Small intestine (tissue), 7 donors: ENCODE measurements at regions not wholly inside any gene's neighbourhood (a gene's known extent, or its start where the extent isn't known, plus 50 kb on each side); places are given as distances from the start of the nearest gene placed in this dataset.

Source experiments
- DNase-seq, 2 donors: peaks; one replicate each; pipeline versions ENCODE4 v3.0.0 to v3.0.0-alpha.2; 2013
- FAIRE-seq: peaks from 2 replicates; lab custom pipeline; 2012; peaks lifted over from hg19 to GRCh38; lab: Jason Lieb, UNC
- H3K27ac ChIP-seq, 3 donors: one replicate each; pipeline ENCODE4 v1.5.1; 2013; ENCODE audit warnings: low read length in 2 of 3, mild to moderate bottlenecking in 2 of 3, control low read depth in 1 of 3, inconsistent platforms in 1 of 3, low read depth in 1 of 3, moderate library complexity in 1 of 3
- H3K27me3 ChIP-seq, 3 donors: one replicate each; pipeline ENCODE4 v1.6.1; 2013; ENCODE audit warnings: low read length in 3 of 3, inconsistent platforms in 1 of 3; ENCODE audit not compliant: control insufficient read depth in 3 of 3, insufficient read depth in 3 of 3
- H3K36me3 ChIP-seq, 3 donors: one replicate each; pipeline ENCODE4 v1.6.1; 2013; ENCODE audit warnings: low read length in 3 of 3, inconsistent platforms in 1 of 3, low read depth in 1 of 3, mild to moderate bottlenecking in 1 of 3, moderate library complexity in 1 of 3; ENCODE audit not compliant: control insufficient read depth in 3 of 3, insufficient read depth in 2 of 3
- H3K4me1 ChIP-seq, 3 donors: one replicate each; pipeline ENCODE4 v1.6.1; 2013; ENCODE audit warnings: low read length in 2 of 3, inconsistent platforms in 1 of 3, low read depth in 1 of 3, mild to moderate bottlenecking in 1 of 3, moderate library complexity in 1 of 3; ENCODE audit not compliant: control insufficient read depth in 3 of 3, insufficient read depth in 2 of 3
- H3K4me3 ChIP-seq, 3 donors: one replicate each; pipeline ENCODE4 v1.5.1; 2013; ENCODE audit warnings: low read length in 3 of 3, control low read depth in 1 of 3, inconsistent platforms in 1 of 3, low read depth in 1 of 3, mild to moderate bottlenecking in 1 of 3, moderate library complexity in 1 of 3
- H3K9me3 ChIP-seq, 2 donors: one replicate each; pipeline ENCODE4 v1.6.1; 2013; ENCODE audit warnings: low read depth in 1 of 2, low read length in 1 of 2; ENCODE audit not compliant: control insufficient read depth in 2 of 2, insufficient read depth in 1 of 2
- WGBS, 3 donors: extraction: QIAGEN DNeasy Blood & Tissue Kit; methylation state at CpG; one replicate each; pipeline ENCODE4 v1.1.7; 2013; 5-methylcytosine and 5-hydroxymethylcytosine counted together
- donor health status: healthy with polysubstance abuse.
- donor health status: control.
- donor health status: control.
- donor health status: Bipolar disorder and iron deficiency.
- donor health status: healthy.

- WGBS, 3 donors: 66 to 82% (median 66%) methylated on average over 2 of the region's 2 CpGs
- FAIRE-seq: no peak
- no peaks in the 10 kb centered on the region for H3K9me3 ChIP-seq
These were observed 640.7 kb downstream of the EDEM1 start for GRCh38 chr3:5828251-5828650.

GRCh38 chr3:5840056-5840455 is 652.5 kb downstream of the EDEM1 start:
- WGBS, 3 donors: 74 to 81% (median 78%) methylated on average over 3 of the region's 3 CpGs
- H3K27me3 ChIP-seq: no peaks in the 10 kb centered on the region
- DNase-seq (no peak), FAIRE-seq (no peak)
- no peaks in the 10 kb centered on the region for H3K36me3 ChIP-seq
- H3K27ac ChIP-seq: no peak overlapping the region
- H3K9me3 ChIP-seq: no peaks in the 10 kb centered on the region
- H3K4me3 ChIP-seq: no peak overlapping the region
- no peaks in the 10 kb centered on the region for H3K4me1 ChIP-seq

More at GRCh38 chr3:5828251-5828650, 640.7 kb downstream of the EDEM1 start:
- no peak overlapping the region for H3K4me3 ChIP-seq
- H3K27me3 ChIP-seq: no peaks in the 10 kb centered on the region
- no peaks in the 10 kb centered on the region for H3K36me3 ChIP-seq
- DNase-seq: no peak
- H3K27ac ChIP-seq: no peak overlapping the region
- H3K4me1 ChIP-seq: no peaks in the 10 kb centered on the region

DNA sequence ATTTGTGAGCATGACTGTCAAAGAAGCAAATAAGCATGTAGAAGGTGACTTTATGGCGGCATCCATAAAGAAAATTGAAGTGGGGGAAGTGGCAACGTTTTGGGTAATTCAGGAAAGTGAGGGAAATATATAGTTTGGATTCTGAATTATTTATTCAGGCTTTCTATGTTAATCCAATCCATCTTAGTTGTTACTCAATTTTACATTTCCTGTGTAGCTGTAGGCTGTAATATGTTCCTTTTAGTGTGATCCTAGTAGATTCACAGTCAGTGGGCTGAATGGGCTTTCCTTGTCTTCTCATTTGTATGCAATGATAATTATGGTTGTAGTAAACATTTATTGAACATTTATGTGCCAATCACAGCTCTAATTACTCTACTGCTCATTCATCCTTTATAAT is 654.1 kb downstream of the EDEM1 start:
- WGBS, 3 donors: 53 to 60% (median 56%) methylated on average over 2 of the region's 2 CpGs
- no peaks in the 10 kb centered on the region for H3K36me3 ChIP-seq
- no peaks in the 10 kb centered on the region for H3K9me3 ChIP-seq
- no peaks in the 10 kb centered on the region for H3K4me1 ChIP-seq
- H3K27me3 ChIP-seq: no peaks in the 10 kb centered on the region
- H3K27ac ChIP-seq: no peak overlapping the region
- H3K4me3 ChIP-seq: no peak overlapping the region
- DNase-seq (no peak), FAIRE-seq (no peak)

GRCh38 chr3:5846261-5846660 is 658.8 kb downstream of the EDEM1 start:
- DNase-seq (no peak), FAIRE-seq (no peak)
- H3K4me1 ChIP-seq: no peaks in the 10 kb centered on the region
- no peak overlapping the region for H3K27ac ChIP-seq
- H3K4me3 ChIP-seq: no peak overlapping the region
- no peaks in the 10 kb centered on the region for H3K27me3 ChIP-seq
- 63 to 78% (median 69%) methylated on average over 1 of the region's 1 CpG for WGBS, 3 donors
- no peaks in the 10 kb centered on the region for H3K36me3 ChIP-seq
- peaks cover 0 to 2% of the 10 kb centered on the region in 2 donors for H3K9me3 ChIP-seq

- Histone ChIP-seq H3K9me3 (no peaks in the 10 kb centered on the region), H3K27me3 (no peaks in the 10 kb centered on the region), H3K27ac (no peak overlapping the region), H3K4me1 (no peaks in the 10 kb centered on the region), H3K36me3 (no peaks in the 10 kb centered on the region), H3K4me3 (no peak overlapping the region)
- 48 to 52% (median 50%) methylated on average over 3 of the region's 3 CpGs for WGBS, 3 donors
- FAIRE-seq: no peak
- no peak for DNase-seq
These were observed 673.6 kb downstream of the EDEM1 start for GRCh38 chr3:5861151-5861550.

- no peak for DNase-seq
- WGBS, 3 donors: 89 to 93% (median 91%) methylated on average over 2 of the region's 2 CpGs
These were observed 687.4 kb downstream of the EDEM1 start for GRCh38 chr3:5874931-5875341.

DNA sequence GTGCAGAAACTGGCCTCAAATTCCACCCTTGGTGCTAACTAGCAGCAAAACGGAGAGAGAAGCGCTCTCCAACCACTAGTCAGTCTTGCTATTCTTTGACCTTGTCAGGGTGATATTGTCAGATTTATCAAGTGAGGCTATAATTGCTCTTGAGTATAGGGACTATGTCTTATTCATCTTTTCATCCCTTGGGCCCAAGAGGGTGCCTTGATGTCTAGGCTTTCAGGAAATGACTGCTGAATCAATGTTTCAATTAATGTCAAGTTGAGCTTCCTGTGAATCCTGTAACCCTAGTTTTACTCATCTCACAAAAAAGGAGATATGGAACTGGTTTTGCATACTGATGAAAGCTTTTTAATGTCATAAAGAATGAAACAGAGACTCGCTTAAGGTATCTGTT is 701.3 kb downstream of the EDEM1 start:
- Histone ChIP-seq H3K4me3 (no peak overlapping the region), H3K27ac (no peak overlapping the region), H3K4me1 (no peaks in the 10 kb centered on the region), H3K9me3 (no peaks in the 10 kb centered on the region), H3K27me3 (no peaks in the 10 kb centered on the region), H3K36me3 (no peaks in the 10 kb centered on the region)
- DNase-seq (no peak), FAIRE-seq (no peak)
- 88 to 91% (median 89%) methylated on average over 3 of the region's 3 CpGs for WGBS, 3 donors

More at GRCh38 chr3:5874931-5875341, 687.4 kb downstream of the EDEM1 start:
- H3K27me3 ChIP-seq: no peaks in the 10 kb centered on the region
- H3K4me3 ChIP-seq: no peak overlapping the region
- no peaks in the 10 kb centered on the region for H3K4me1 ChIP-seq
- H3K36me3 ChIP-seq: no peaks in the 10 kb centered on the region
- H3K27ac ChIP-seq: no peak overlapping the region
- H3K9me3 ChIP-seq: no peaks in the 10 kb centered on the region
- FAIRE-seq: no peak

DNA sequence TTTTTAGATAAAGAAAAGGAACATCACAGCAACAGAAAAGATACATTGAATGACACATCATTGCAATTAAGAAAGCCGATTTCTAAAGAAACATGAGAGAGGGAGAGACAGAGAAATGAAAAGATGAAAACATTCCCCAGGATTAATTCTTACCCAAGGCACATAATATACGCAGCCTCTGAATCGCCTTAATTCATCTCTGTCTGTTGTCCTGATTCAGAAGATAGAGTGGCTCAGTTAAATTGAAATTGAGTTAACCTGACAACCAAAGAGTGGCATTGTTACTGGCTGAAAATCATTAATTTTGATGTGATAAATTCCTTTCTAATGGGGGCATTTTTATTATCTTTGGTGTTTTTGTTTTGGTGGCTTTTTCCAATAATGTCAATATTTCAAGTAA is 701.9 kb downstream of the EDEM1 start:
- no peak overlapping the region for H3K4me3 ChIP-seq
- no peak overlapping the region for H3K27ac ChIP-seq
- 83 to 94% (median 86%) methylated on average over 3 of the region's 3 CpGs for WGBS, 3 donors
- no peaks in the 10 kb centered on the region for H3K9me3 ChIP-seq
- FAIRE-seq (no peak), DNase-seq (no peak)
- no peaks in the 10 kb centered on the region for H3K36me3 ChIP-seq
- H3K4me1 ChIP-seq: no peaks in the 10 kb centered on the region
- no peaks in the 10 kb centered on the region for H3K27me3 ChIP-seq

DNA sequence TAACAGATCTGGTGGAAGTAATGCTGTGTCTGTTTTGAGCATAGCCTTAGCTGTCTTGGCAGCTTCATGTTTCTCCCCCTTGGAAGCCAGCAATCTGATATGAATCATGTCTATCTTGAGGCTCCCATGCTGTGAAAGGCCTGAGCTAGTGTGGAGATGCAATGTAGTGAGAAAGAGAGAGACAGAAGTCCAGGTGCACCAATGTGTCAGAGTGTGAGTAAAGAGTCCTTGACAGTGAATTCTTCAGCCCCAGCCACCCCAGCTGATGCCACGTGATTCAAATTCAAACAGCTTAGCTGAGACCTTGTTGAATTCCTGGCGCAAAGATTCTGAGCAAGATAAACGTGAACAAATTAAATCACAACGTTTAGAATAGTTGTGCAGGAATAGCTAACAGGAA is 704.2 kb downstream of the EDEM1 start:
- Histone ChIP-seq H3K9me3 (no peaks in the 10 kb centered on the region), H3K4me3 (no peak overlapping the region), H3K4me1 (no peaks in the 10 kb centered on the region), H3K27ac (no peak overlapping the region), H3K27me3 (no peaks in the 10 kb centered on the region), H3K36me3 (no peaks in the 10 kb centered on the region)
- WGBS, 3 donors: 51 to 53% (median 51%) methylated on average over 4 of the region's 4 CpGs
- no peak for DNase-seq
- FAIRE-seq: no peak
